K562 (cell line): ENCODE measurements at regions not wholly inside any gene's neighbourhood (a gene's known extent, or its start where the extent isn't known, plus 50 kb on each side); places are given as distances from the start of the nearest gene placed in this dataset.
A peak's percentile ranks its signal among the peaks of the same experiment; 100 is the strongest.

Experiments used
- ATAC-seq: fragments of 200-7000 bp; cut with Tn5 transposase; 3 replicates; pipeline ENCODE4 v1.9.1; 2020; ENCODE audit warnings: moderate library complexity
- BruUV-seq: library from RNA; stranded (reverse); fragments of 400-500 nt; replicated peaks from 2 replicates; lab custom pipeline; 2021; lab: Mats Ljungman, UMichigan
- CTCF ChIA-PET: fragments of 300-600 bp; formaldehyde crosslinking; extraction: SDS; loops from one replicate; lab custom pipeline; 2021; ENCODE audit warnings: low intra/inter-chr PET ratio; lab: Yijun Ruan, JAX
- POLR2A ChIA-PET: fragments of 300-600, 350-650 bp; sonication (Branson Sonifier 250); formaldehyde crosslinking; extraction: SDS; loops from one replicate; lab custom pipeline; 2021; ENCODE audit warnings: antibody characterized with exemption, inconsistent platforms; lab: Yijun Ruan, JAX
- DNase-seq, 4 experiments: peaks; one replicate each; pipeline versions ENCODE4 v3.0.0 to v3.0.0-alpha.2; 2011 to 2018; ENCODE audit warnings: low spot score in 3 of 4, mixed read lengths in 3 of 4; ENCODE audit errors: extremely low read depth in 1 of 4
- FAIRE-seq: peaks from 2 replicates; lab custom pipeline; 2011; peaks lifted over from hg19 to GRCh38; lab: Jason Lieb, UNC
- H2AFZ ChIP-seq: 2 replicates; pipeline ENCODE4 v1.6.0; 2011; ENCODE audit warnings: low read depth, low read length, control low read depth, inconsistent platforms
- H3K27ac ChIP-seq: fragments of 200-600 bp; 3 replicates; pipeline ENCODE4 v1.8.0; 2011; ENCODE audit warnings: low read depth, mild to moderate bottlenecking, control low read depth, inconsistent platforms, low read length, moderate library complexity, mixed read lengths; ENCODE audit errors: extremely low read depth
- H3K27me3 ChIP-seq, 2 experiments: fragments of 300-600 bp in 1 of 2; 2 replicates in 1 of 2; 3 replicates in 1 of 2; pipeline versions ENCODE4 v1.6.0 to v1.8.0; 2011; ENCODE audit warnings: inconsistent platforms in 2 of 2, low read length in 2 of 2, mild to moderate bottlenecking in 1 of 2, mixed read lengths in 1 of 2, moderate library complexity in 1 of 2; ENCODE audit not compliant: control insufficient read depth in 2 of 2, insufficient read depth in 2 of 2
- H3K36me3 ChIP-seq: fragments of 300-600 bp; 3 replicates; pipeline ENCODE4 v1.8.0; 2011; ENCODE audit warnings: mild to moderate bottlenecking, low read length, inconsistent platforms; ENCODE audit not compliant: control insufficient read depth, insufficient read depth
- H3K4me1 ChIP-seq, 2 experiments: fragments of 200-600 bp in 1 of 2; replicated peaks in 1 of 2; 2 replicates in 1 of 2; 3 replicates in 1 of 2; pipeline versions ENCODE4 v1.5.1 to v1.8.0; 2011; ENCODE audit warnings: inconsistent platforms in 2 of 2, low read length in 2 of 2, mild to moderate bottlenecking in 1 of 2, mixed read lengths in 1 of 2, moderate library complexity in 1 of 2; ENCODE audit not compliant: control insufficient read depth in 2 of 2, insufficient read depth in 2 of 2
- H3K4me2 ChIP-seq: 2 replicates; pipeline ENCODE4 v1.6.1; 2011; ENCODE audit warnings: low read length, control low read depth, inconsistent platforms, mixed read lengths; ENCODE audit not compliant: insufficient read depth
- H3K4me3 ChIP-seq: fragments of 200-600 bp; sonication (generic), shearing (Covaris generic); 2 replicates; pipeline ENCODE4 v1.5.1; 2016; ENCODE audit warnings: control low read depth, inconsistent platforms
- H3K79me2 ChIP-seq: fragments of 200-600 bp; 3 replicates; pipeline ENCODE4 v1.8.0; 2011; ENCODE audit warnings: low read length, inconsistent platforms; ENCODE audit not compliant: control insufficient read depth, insufficient read depth
- H3K9ac ChIP-seq, 2 experiments: 2 replicates each; pipeline versions ENCODE4 v1.6.0 to v1.6.1; 2011; ENCODE audit warnings: low read depth in 2 of 2, low read length in 2 of 2, control low read depth in 1 of 2, inconsistent platforms in 1 of 2, mild to moderate bottlenecking in 1 of 2, mixed read lengths in 1 of 2; ENCODE audit not compliant: insufficient read depth in 1 of 2
- H3K9me1 ChIP-seq: one replicate; pipeline ENCODE4 v1.6.0; 2011; ENCODE audit warnings: inconsistent platforms, mild to moderate bottlenecking, low read length, moderate library complexity; ENCODE audit not compliant: control insufficient read depth, insufficient read depth
- H3K9me3 ChIP-seq: replicated peaks from 2 replicates; pipeline ENCODE4 v1.5.1; 2011; ENCODE audit warnings: low read depth, low read length, inconsistent platforms; ENCODE audit not compliant: control insufficient read depth, insufficient read depth
- H4K20me1 ChIP-seq: replicated peaks from 2 replicates; pipeline ENCODE4 v1.6.1; 2011; ENCODE audit warnings: low read length, inconsistent platforms, mixed read lengths; ENCODE audit not compliant: control insufficient read depth, insufficient read depth
- ATF1 ChIP-seq, 2 experiments: fragments of 450-650 bp in 1 of 2; IDR thresholded peaks; 2 replicates each; pipeline ENCODE4 v1.6.1; 2016; ENCODE audit warnings: missing compliant biosample characterization in 1 of 2, missing genetic modification characterization in 1 of 2
- CEBPZ ChIP-seq: fragments of 150-350 bp; IDR thresholded peaks from 2 replicates; pipeline ENCODE4 v1.6.1; 2014; ENCODE audit warnings: low read depth, mild to moderate bottlenecking, low read length, borderline replicate concordance
- CREB1 ChIP-seq, 2 experiments: sonication (generic) in 1 of 2; formaldehyde crosslinking in 1 of 2; IDR thresholded peaks; 2 replicates each; pipeline versions ENCODE4 v1.6.1 to v1.8.0; 2012 to 2022; ENCODE audit warnings: inconsistent platforms in 1 of 2, mild to moderate bottlenecking in 1 of 2, missing genetic modification reagents in 1 of 2, moderate library complexity in 1 of 2
- GABPB2 ChIP-seq: fragments of 250-450 bp; sonication (Bioruptor Pico); conservative IDR thresholded peaks from 2 replicates; pipeline ENCODE4 v1.5.1; 2021; ENCODE audit warnings: mild to moderate bottlenecking
- GATAD2A ChIP-seq: fragments of 450-650 bp; IDR thresholded peaks from 2 replicates; pipeline ENCODE4 v1.6.1; 2017
- HNRNPUL1 ChIP-seq: fragments of 200-400 bp; formaldehyde crosslinking; IDR thresholded peaks from 2 replicates; pipeline ENCODE4 v1.6.1; 2017; ENCODE audit warnings: low read length
- KLF1 ChIP-seq: fragments of 450-650 bp; IDR thresholded peaks from 2 replicates; pipeline ENCODE4 v1.6.1; 2016; ENCODE audit warnings: missing genetic modification characterization, missing compliant biosample characterization
- MAFK ChIP-seq: IDR thresholded peaks from 2 replicates; pipeline ENCODE4 v1.6.1; 2011; ENCODE audit warnings: low read length, improper control_type of control experiment
- PCBP2 ChIP-seq: fragments of 200-400 bp; formaldehyde crosslinking; IDR thresholded peaks from 2 replicates; pipeline ENCODE4 v1.6.1; 2018; ENCODE audit warnings: low read length, low read depth, mild to moderate bottlenecking, moderate library complexity; ENCODE audit not compliant: poor library complexity, severe bottlenecking
- PHF20 ChIP-seq: fragments of 450-650 bp; IDR thresholded peaks from 2 replicates; pipeline ENCODE4 v1.6.1; 2018; ENCODE audit not compliant: partially characterized antibody
- U2AF2 ChIP-seq: fragments of 200-400 bp; formaldehyde crosslinking; optimal IDR thresholded peaks from 2 replicates; pipeline ENCODE3; 2017; ENCODE audit warnings: low read depth, mild to moderate bottlenecking, low read length
- ZNF165 ChIP-seq: fragments of 250-450 bp; sonication (Bioruptor Pico); IDR thresholded peaks from 2 replicates; pipeline ENCODE4 v1.4.0; 2020; ENCODE audit warnings: borderline replicate concordance
- ZNF583 ChIP-seq: fragments of 250-450 bp; sonication (Bioruptor Pico); IDR thresholded peaks from 2 replicates; pipeline ENCODE4 v1.4.0; 2020
- ZNF586 ChIP-seq: fragments of 450-650 bp; formaldehyde crosslinking; conservative IDR thresholded peaks from 2 replicates; pipeline ENCODE4 v1.4.0; 2020; ENCODE audit warnings: mild to moderate bottlenecking, moderate library complexity
- WGBS: fragments of 100-300 bp; shearing (Covaris generic); methylation state at CpG from one replicate; pipeline ENCODE4 v1.1.6; 2016; ENCODE audit warnings: low coverage, mixed read lengths; ENCODE audit not compliant: insufficient coverage; ENCODE audit errors: missing lambda C conversion rate; 5-methylcytosine and 5-hydroxymethylcytosine counted together
- in situ Hi-C: fragments of 300-500 bp; cut with MboI; formaldehyde crosslinking; loops from 4 replicates; pipeline ENCODE4 v1.15.0; 2018; ENCODE audit warnings: inconsistent platforms, mixed read lengths
- intact Hi-C: fragments of 100-400 bp; cut with micrococcal nuclease; formaldehyde crosslinking; loops from 2 replicates; pipeline ENCODE4 v1.14.2; 2022
- TF ChIP-seq, protein P1 (sequence below): fragments of 450-650 bp; IDR thresholded peaks from 2 replicates; pipeline ENCODE4 v1.6.1; 2016; ENCODE audit warnings: missing biosample characterization, missing genetic modification characterization

- no peaks in the 10 kb centered on the region for H3K9me3 ChIP-seq
- no peaks in the 10 kb centered on the region for H3K27me3 ChIP-seq
- H3K4me2 ChIP-seq = peak overlapping the region; percentile 92
- CTCF ChIA-PET = interaction anchor here (1.6 kb wide), 1 partner anchor 124 kb away, joined by 6 read pairs; no protein-coding TSS in a partner anchor
- POLR2A ChIA-PET = interaction anchor here (0.5 to 2.6 kb wide), 14 partner anchors 9 to 86 kb away, joined by 3 to 13 read pairs (median 4); no protein-coding TSS in a partner anchor
- peak overlapping the region; percentile 47 to 94; a peak in 3 of 4 replicates for H3K9ac ChIP-seq
- no TSS peak for BruUV-seq
- no peak for FAIRE-seq
- no peaks in the 10 kb centered on the region for H3K79me2 ChIP-seq
- peak in 1 of 4 experiments; percentile 52 for DNase-seq
- peak overlapping the region; percentile 94 for H2AFZ ChIP-seq
- ATAC-seq = peak; percentile 16
- peaks cover 9 to 12% of the 10 kb centered on the region in 2 experiments; a peak in 4 of 5 replicates for H3K4me1 ChIP-seq
- in situ Hi-C loops (no loop called here), intact Hi-C loops (loop anchor here (1.0 to 10.0 kb wide), 4 partner anchors 20 to 316 kb away; no protein-coding TSS in a partner anchor)
- H3K9me1 ChIP-seq = no peaks in the 10 kb centered on the region
- H3K27ac ChIP-seq = no peak overlapping the region; the same call in 2 of the 3 replicates
- WGBS = 1% methylated on average over 14 of the region's 14 CpGs
- H3K4me3 ChIP-seq = peak overlapping the region; percentile 50
- no peaks in the 10 kb centered on the region for H4K20me1 ChIP-seq
- H3K36me3 ChIP-seq = no peaks in the 10 kb centered on the region
- TF ChIP-seq PCBP2 (no peak), HNRNPUL1 (no peak), ZNF586 (CRISPR knock-in tag) (no peak), KLF1 (no peak), ZNF583 (CRISPR knock-in tag) (no peak), PHF20 (no peak), CREB1 (IDR thresholded peaks at IDR 0.05) (no peak), CREB1 (CRISPR knock-in tag; IDR thresholded peaks at IDR 0.05) (peak; percentile 57), ATF1 (CRISPR knock-in tag; IDR thresholded peaks at IDR 0.05) (no peak), ATF1 (tag; IDR thresholded peaks at IDR 0.05) (peak; percentile 11; the same call in 1 of the 2 replicates), GATAD2A (no peak), ZNF165 (no peak), U2AF2 (no peak), CEBPZ (no peak), GABPB2 (CRISPR knock-in tag) (no peak), MAFK (no peak)
- TF ChIP-seq, protein P1, sequence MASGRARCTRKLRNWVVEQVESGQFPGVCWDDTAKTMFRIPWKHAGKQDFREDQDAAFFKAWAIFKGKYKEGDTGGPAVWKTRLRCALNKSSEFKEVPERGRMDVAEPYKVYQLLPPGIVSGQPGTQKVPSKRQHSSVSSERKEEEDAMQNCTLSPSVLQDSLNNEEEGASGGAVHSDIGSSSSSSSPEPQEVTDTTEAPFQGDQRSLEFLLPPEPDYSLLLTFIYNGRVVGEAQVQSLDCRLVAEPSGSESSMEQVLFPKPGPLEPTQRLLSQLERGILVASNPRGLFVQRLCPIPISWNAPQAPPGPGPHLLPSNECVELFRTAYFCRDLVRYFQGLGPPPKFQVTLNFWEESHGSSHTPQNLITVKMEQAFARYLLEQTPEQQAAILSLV (tag) = no peak
These were observed 113.1 kb downstream of the TRIM27 start for GRCh38 chr6:28810659-28811053.
